TTC549 (cell line): ENCODE measurements at regions not wholly inside any gene's neighbourhood (a gene's known extent, or its start where the extent isn't known, plus 50 kb on each side); places are given as distances from the start of the nearest gene placed in this dataset.

ENCODE experiments used
- FAIRE-seq: peaks from 2 replicates; lab custom pipeline; 2012; peaks lifted over from hg19 to GRCh38; lab: Jason Lieb, UNC

GRCh38 chr4:119932277-119932676 lies 134.4 kb downstream of the MAD2L1 start:
- no peak for FAIRE-seq

- no peak for FAIRE-seq
Observed at GRCh38 chr4:119930546-119930945, 136.1 kb downstream of the MAD2L1 start.

DNA sequence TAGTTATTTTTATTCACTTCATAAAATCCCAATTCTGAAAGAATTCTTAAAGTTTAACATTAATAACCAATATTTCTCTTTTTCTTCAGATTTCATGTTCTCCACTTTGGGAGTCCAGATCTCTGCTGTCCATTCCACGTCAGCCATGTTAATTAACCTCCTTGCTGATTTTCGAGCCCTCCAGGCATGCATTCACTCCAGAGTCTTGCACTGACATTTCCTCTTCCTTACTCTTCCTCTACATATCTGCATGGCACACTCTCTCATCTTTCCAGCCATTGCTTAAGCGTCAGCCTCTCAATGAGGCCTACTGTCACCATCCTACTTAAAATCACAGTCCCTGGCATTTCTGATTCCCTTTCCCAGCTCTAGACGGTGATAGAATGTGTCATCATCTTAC lies 144.8 kb downstream of the MAD2L1 start:
- FAIRE-seq: no peak

- no peak for FAIRE-seq
Observed at GRCh38 chr4:119906277-119906676, 160.4 kb downstream of the MAD2L1 start.

DNA sequence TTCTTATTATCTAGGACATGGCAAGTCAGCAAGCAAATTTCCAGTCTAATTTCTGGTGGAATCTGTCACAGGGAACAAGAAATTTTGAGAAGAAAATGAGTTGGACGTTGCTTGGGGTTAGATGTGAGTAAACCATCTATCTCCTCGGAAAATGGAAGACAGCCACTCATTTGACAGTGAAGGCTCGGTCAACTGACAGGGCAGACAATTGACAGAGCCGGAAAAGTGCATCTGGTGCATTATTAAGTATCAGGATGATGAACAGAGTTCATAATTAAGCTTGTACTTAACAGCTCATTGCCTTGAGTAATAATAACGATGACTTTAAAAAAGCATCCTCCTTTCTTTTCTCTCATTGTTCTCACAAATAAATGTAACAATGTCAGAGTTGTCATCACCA lies 168.4 kb downstream of the MAD2L1 start:
- FAIRE-seq: no peak

GRCh38 chr4:119897260-119897659 lies 169.4 kb downstream of the MAD2L1 start:
- no peak for FAIRE-seq

DNA sequence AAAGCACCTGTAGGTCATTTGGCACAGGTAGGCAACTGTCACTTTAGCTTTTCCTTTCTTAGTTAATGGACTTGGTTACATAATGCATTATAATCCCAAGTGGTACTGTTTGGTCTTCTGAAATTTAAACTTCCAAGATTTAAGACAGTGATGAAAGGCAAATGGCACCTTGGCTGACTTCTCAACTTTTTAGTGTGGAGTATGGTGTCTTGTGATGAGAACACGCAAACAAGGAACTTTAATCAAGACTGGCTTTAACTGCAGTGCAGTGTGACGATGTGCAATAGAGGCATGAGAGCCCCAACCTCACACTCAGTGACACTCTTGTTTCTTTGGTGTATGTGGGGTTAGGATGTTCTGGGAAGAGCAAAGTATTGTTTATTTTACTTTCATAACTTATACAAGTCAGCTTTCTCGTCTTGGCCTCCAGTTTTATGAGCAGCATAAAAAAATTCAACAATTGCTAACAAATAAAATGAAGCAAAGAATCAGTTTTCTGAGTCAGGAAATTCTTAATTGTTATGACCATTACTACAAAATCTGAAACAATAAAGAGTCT lies 171.9 kb downstream of the MAD2L1 start:
- FAIRE-seq: no peak

GRCh38 chr4:119873794-119874325 lies 192.8 kb downstream of the MAD2L1 start:
- FAIRE-seq: no peak

- FAIRE-seq: no peak
Observed at GRCh38 chr4:119873132-119873531, 193.5 kb downstream of the MAD2L1 start.

DNA sequence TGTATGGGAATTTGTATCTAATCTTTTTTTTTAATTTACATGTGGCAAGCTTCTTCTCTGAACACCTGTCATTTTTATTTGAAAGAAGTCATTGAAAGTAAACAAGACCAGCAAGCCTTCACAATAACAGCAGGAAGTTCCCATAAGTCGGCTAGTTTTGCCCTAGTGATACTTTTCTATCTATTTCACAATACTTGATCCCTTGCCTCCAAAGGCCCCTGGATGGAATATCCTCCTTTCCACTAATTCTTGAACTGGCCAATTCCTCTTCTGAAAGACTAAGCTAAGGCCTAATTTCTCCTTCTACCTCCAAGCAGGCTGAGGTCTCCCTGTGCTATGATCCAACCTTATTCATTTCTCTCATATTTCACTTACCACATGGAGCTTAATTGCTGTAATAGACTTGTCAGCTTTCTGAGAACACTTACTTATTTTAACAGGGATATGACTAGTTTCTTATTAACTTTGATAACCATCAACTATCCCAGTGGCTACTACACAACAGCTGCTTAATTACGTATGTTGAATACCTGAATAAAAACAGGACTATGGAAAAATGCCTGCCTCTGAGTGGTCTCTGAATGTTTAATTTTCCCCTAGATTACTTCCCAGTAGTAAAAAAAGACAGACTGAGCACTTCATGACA lies 194.2 kb downstream of the MAD2L1 start:
- no peak for FAIRE-seq

- no peak for FAIRE-seq
Observed at GRCh38 chr4:119870856-119871255, 195.8 kb downstream of the MAD2L1 start.

DNA sequence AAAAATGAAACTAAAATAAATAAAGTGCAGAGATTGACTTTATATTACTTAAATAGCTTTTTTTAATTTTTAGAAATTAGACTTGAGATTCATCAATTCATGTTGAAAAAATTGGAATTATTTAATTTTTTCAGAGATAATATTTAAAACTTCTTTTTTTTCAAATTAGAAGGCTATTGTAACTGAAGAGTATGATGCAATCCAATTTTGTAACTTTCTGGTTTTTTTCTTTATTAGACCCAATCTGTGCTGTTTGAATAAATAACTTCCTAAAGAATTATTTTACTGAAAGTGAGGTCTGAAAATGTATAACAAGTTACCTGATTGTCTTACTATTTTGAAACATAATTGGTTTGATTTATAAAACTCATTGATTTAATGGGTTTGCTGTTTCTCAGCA lies 200.9 kb downstream of the MAD2L1 start:
- FAIRE-seq: no peak

DNA sequence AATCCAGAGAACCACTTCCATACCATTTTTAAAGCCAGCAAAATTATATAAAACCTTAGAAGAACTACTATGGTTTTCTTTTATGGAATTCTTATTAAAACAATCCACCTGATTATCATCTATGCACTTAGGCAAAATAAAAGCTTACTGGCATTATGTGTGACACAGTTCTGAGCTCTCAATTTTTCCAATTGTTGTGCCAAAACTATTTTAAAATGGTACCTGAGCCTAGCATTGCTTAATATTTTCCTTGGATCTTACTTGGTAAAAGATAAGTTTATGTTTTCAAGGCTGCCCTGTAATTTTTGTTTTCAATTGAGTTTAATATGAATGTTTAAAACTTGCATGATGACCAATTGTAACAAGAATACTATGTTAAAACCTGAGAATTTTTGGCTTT lies 201.3 kb downstream of the MAD2L1 start:
- FAIRE-seq: no peak

GRCh38 chr4:119861731-119862130 lies 204.9 kb downstream of the MAD2L1 start:
- FAIRE-seq: no peak

DNA sequence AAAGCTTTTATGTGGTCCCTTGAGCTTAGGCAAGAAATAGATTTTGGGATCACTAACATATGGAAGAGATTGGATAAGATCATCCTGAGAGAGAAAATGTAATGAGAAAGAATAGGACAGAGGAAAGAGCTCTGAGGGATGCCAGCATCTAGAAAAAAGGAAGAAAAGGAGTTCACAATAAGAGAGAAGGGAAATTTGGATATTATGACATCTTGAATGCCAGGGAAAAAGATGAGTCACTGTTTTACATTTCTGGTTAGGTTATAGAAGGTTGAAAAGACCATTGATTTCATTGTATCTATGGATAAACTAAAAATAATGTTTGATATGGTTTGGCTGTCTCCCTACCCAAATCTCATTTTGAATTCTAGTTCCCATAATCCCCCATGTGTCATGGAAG lies 208.5 kb downstream of the MAD2L1 start:
- FAIRE-seq: no peak

- no peak for FAIRE-seq
Observed at GRCh38 chr4:119854364-119854763, 212.3 kb downstream of the MAD2L1 start.

DNA sequence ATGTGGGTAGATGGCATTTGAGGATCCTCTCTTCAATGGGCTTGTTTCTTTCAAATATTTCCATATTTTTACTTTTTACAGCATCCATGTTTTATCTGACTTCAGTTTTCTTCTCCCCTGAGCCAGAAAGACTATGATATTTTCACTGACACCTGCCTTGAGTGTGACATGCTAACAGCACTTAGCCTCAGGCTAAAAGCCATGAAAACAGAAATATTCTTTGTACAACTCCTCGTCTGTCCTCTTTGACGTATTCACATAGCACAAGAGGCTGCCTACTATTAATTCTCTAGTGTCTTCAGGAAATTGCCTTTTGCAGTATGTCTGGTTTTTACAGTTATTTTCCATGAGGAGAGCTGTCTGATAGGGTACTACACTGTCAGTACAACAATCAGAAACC lies 215.0 kb downstream of the MAD2L1 start:
- FAIRE-seq: no peak

GRCh38 chr4:119841361-119841760 lies 212.8 kb upstream of the PDE5A start:
- FAIRE-seq: no peak

DNA sequence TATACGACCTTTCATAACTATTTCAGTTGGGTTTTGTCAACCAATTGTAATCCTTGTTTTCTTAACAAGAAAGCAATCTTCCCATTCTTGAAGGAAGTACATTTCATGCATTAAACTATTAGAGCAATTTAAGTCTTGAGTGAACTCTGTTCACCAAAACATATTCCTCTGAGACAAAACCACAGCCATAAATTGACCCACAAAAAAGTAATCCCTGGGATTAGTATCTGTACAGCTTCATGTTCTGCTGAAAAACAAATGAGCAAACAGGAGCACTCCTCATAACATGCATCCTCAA lies 207.0 kb upstream of the PDE5A start:
- FAIRE-seq: no peak

- FAIRE-seq: no peak
Observed at GRCh38 chr4:119834906-119835612, 206.5 kb upstream of the PDE5A start.

GRCh38 chr4:119833611-119834010 lies 205.0 kb upstream of the PDE5A start:
- FAIRE-seq: no peak

DNA sequence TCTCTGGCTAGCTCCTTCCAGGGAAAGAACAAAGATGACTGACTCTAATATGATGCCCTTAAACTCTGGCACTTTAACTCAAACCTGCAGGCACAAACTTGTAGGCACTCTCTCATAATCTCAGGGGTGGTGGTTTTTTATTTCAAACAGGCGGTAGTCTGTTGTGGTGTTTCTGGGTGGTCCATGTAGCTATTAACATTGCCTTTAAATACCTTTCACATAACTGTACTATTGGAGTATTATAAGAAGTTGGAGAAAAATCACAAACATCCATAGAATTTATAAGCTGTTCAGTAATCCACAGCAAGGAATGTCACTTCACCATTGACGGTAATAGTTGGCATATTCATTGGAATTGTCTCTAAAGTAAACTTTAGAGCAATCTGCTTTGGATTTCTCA lies 204.2 kb upstream of the PDE5A start:
- no peak for FAIRE-seq

DNA sequence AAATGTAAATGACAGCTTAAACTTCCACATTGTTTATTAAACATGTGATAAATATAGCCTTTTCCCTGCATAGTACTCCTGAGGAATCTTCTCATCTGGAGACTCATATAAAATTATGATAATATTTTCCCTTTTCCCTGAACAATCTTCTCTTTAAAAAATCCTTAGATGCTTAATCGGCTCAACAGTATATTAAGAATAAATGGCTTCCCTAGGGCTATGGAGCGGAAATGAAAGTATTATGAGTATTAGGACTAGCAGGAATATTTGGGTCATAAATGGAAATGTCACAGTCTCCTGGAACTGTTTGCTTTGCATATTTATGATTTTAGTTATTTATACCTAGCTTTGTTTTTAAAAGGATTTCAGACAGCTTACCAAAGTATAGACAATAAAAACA lies 200.7 kb upstream of the PDE5A start:
- no peak for FAIRE-seq

DNA sequence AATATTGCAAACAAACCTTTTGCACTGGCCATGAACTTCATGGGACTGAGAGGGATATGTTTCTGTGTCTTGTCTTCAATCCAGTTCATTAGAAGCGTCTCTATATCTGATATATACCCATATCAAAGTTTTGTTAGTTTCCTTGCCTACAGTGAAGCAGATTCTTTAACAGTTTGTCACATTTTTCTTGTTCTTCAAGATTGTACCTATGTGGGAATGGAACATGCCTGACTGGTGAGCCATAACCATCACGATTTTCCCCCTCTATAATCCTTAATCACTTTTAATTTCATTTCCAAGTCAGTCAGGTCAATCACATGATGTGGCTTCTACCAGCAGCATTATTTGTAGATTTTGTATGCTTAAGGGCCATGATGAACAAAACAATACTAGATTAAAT lies 197.1 kb upstream of the PDE5A start:
- no peak for FAIRE-seq
